CD4-positive, alpha-beta T cell (primary cell): ENCODE measurements at regions not wholly inside any gene's neighbourhood (a gene's known extent, or its start where the extent isn't known, plus 50 kb on each side); places are given as distances from the start of the nearest gene placed in this dataset.

ENCODE experiments used
- ATAC-seq: fragments of 200-7000 bp; cut with Tn5 transposase; one replicate; pipeline ENCODE4 v1.10.0; 2022; ENCODE audit warnings: mild to moderate bottlenecking; ENCODE audit not compliant: poor library complexity
- CTCF ChIA-PET: fragments of 350-600 bp; sonication (Branson Sonifier 250); formaldehyde crosslinking; loops from one replicate; lab custom pipeline; 2021; ENCODE audit warnings: antibody characterized with exemption, inconsistent platforms; lab: Charles Lee
- POLR2A ChIA-PET: fragments of 350-600 bp; sonication (Branson Sonifier 250); formaldehyde crosslinking; loops from one replicate; lab custom pipeline; 2021; ENCODE audit warnings: antibody characterized with exemption, inconsistent platforms; lab: Charles Lee
- DNase-seq, 14 experiments: peaks; one replicate each; pipeline ENCODE4 v3.0.0-alpha.2; 2013 to 2020; ENCODE audit warnings: mixed read lengths in 2 of 14
- H3K27ac ChIP-seq, 2 donors: one replicate each; pipeline versions ENCODE4 v1.5.1 to v1.7.0; 2013; ENCODE audit warnings: low read length in 2 of 2, low read depth in 1 of 2, mild to moderate bottlenecking in 1 of 2
- H3K27me3 ChIP-seq, 2 experiments: 1 replicate in 1 of 2; 2 replicates in 1 of 2; pipeline versions ENCODE4 v1.6.1 to v1.7.0; 2013; ENCODE audit warnings: low read length in 2 of 2, control low read depth in 1 of 2, mild to moderate bottlenecking in 1 of 2, moderate library complexity in 1 of 2; ENCODE audit not compliant: insufficient read depth in 2 of 2, control insufficient read depth in 1 of 2
- H3K36me3 ChIP-seq: one replicate; pipeline ENCODE4 v1.6.1; 2013; ENCODE audit warnings: low read length, control low read depth; ENCODE audit not compliant: insufficient read depth
- H3K4me1 ChIP-seq: one replicate; pipeline ENCODE4 v1.6.1; 2013; ENCODE audit warnings: low read length, control low read depth; ENCODE audit not compliant: insufficient read depth
- H3K4me3 ChIP-seq: one replicate; pipeline ENCODE4 v1.5.1; 2013; ENCODE audit warnings: mild to moderate bottlenecking, low read length, moderate library complexity
- H3K9me3 ChIP-seq, 2 experiments: 1 replicate in 1 of 2; 2 replicates in 1 of 2; pipeline versions ENCODE4 v1.6.1 to v1.7.0; 2013; ENCODE audit warnings: low read length in 2 of 2, mild to moderate bottlenecking in 2 of 2, control low read depth in 1 of 2, moderate library complexity in 1 of 2; ENCODE audit not compliant: control insufficient read depth in 1 of 2, insufficient read depth in 1 of 2
- H3K27ac Mint-ChIP-seq: one replicate; pipeline ENCODE4 v1.8.0; 2020; ENCODE audit warnings: mixed read lengths
- H3K27me3 Mint-ChIP-seq: one replicate; pipeline ENCODE4 v1.8.0; 2021; ENCODE audit warnings: mixed read lengths
- H3K36me3 Mint-ChIP-seq: one replicate; pipeline ENCODE4 v1.8.0; 2021; ENCODE audit warnings: low read depth, mixed read lengths
- H3K4me1 Mint-ChIP-seq: one replicate; pipeline ENCODE4 v1.8.0; 2021; ENCODE audit warnings: low read depth, mixed read lengths
- H3K4me3 Mint-ChIP-seq: one replicate; pipeline ENCODE4 v1.8.0; 2020; ENCODE audit warnings: mild to moderate bottlenecking, mixed read lengths
- H3K9me3 Mint-ChIP-seq: one replicate; pipeline ENCODE4 v1.8.0; 2020; ENCODE audit warnings: mixed read lengths
- CTCF ChIP-seq: fragments of 200-600 bp; IDR thresholded peaks from one replicate; pipeline ENCODE4 v1.8.0; 2022; ENCODE audit warnings: antibody characterized with exemption, mild to moderate bottlenecking
- intact Hi-C, 2 experiments: fragments of 100-400 bp; cut with DNase I in 1 of 2; cut with micrococcal nuclease in 1 of 2; formaldehyde crosslinking; loops; one replicate each; pipeline versions ENCODE4 v1.15.1 to v1.9.0; 2023 to 2025; cut with DNase I, micrococcal nuclease

- no peak for DNase-seq
- H3K27me3 ChIP-seq = no peaks in the 10 kb centered on the region
- Mint-ChIP-seq H3K4me1 (no peaks in the 10 kb centered on the region), H3K36me3 (no peaks in the 10 kb centered on the region), H3K27me3 (no peaks in the 10 kb centered on the region), H3K27ac (no peak overlapping the region), H3K9me3 (no peaks in the 10 kb centered on the region), H3K4me3 (no peak overlapping the region)
- CTCF ChIA-PET = no interaction called here
- H3K9me3 ChIP-seq = no peaks in the 10 kb centered on the region
- no peak overlapping the region for H3K27ac ChIP-seq
- H3K4me3 ChIP-seq = no peak overlapping the region
- no peaks in the 10 kb centered on the region for H3K36me3 ChIP-seq
- no peak for ATAC-seq
- intact Hi-C loops = no loop called here
- no peak for TF ChIP-seq CTCF
- H3K4me1 ChIP-seq = no peaks in the 10 kb centered on the region
- POLR2A ChIA-PET = no interaction called here
These were observed 157.0 kb upstream of the RBM19 start for GRCh38 chr12:114123108-114123507.

GRCh38 chr12:114122016-114122415 is 155.9 kb upstream of the RBM19 start:
- ChIA-PET POLR2A (no interaction called here), CTCF (no interaction called here)
- intact Hi-C loops = no loop called here
- Mint-ChIP-seq H3K36me3 (no peaks in the 10 kb centered on the region), H3K4me1 (no peaks in the 10 kb centered on the region), H3K9me3 (no peaks in the 10 kb centered on the region), H3K27me3 (no peaks in the 10 kb centered on the region), H3K4me3 (no peak overlapping the region), H3K27ac (no peak overlapping the region)
- Histone ChIP-seq H3K27me3 (no peaks in the 10 kb centered on the region), H3K9me3 (no peaks in the 10 kb centered on the region), H3K27ac (no peak overlapping the region), H3K4me3 (no peak overlapping the region), H3K36me3 (no peaks in the 10 kb centered on the region), H3K4me1 (no peaks in the 10 kb centered on the region)
- ATAC-seq = no peak
- no peak for DNase-seq
- TF ChIP-seq CTCF = no peak

- no peak for ATAC-seq
- intact Hi-C loops = loop anchor here in 1 of 2 experiments (1.0 kb wide), 1 partner anchor 8 kb away; no protein-coding TSS in a partner anchor
- no peaks in the 10 kb centered on the region for H3K27me3 Mint-ChIP-seq
- no peak for TF ChIP-seq CTCF
- Histone ChIP-seq H3K27ac (no peak overlapping the region), H3K27me3 (no peaks in the 10 kb centered on the region), H3K36me3 (no peaks in the 10 kb centered on the region), H3K4me3 (no peak overlapping the region), H3K4me1 (no peaks in the 10 kb centered on the region), H3K9me3 (peaks cover 0 to 11% of the 10 kb centered on the region in 2 experiments)
- ChIA-PET CTCF (no interaction called here), POLR2A (no interaction called here)
- H3K4me3 Mint-ChIP-seq = no peak overlapping the region
- H3K27ac Mint-ChIP-seq = no peak overlapping the region
- no peaks in the 10 kb centered on the region for H3K36me3 Mint-ChIP-seq
- no peaks in the 10 kb centered on the region for H3K4me1 Mint-ChIP-seq
- H3K9me3 Mint-ChIP-seq = no peaks in the 10 kb centered on the region
- DNase-seq = no peak
These were observed 153.2 kb upstream of the RBM19 start for GRCh38 chr12:114119316-114119715.
